ENCODE measurements at regions not wholly inside any gene's neighbourhood (a gene's known extent, or its start where the extent isn't known, plus 50 kb on each side); places are given as distances from the start of the nearest gene placed in this dataset.

DNA sequence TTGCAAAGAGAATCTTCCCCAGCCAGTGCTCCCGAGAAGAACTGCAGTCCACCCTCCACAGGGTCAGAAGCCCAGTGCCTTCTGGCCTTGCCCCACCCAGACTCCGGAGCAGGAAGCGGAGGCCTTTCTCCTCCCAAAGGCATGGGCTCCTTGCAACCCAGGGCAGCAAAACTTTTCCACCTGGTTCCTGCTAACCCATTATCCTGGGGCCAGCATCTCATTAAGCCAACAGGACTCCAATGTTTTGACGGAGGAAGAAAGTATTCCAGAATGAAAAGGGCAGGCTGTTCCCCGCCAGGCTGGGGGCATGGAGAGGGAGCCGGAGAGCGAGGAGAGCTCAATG lies 88.1 kb downstream of the RTL6 start:
- TF ChIP-seq, protein P1, sequence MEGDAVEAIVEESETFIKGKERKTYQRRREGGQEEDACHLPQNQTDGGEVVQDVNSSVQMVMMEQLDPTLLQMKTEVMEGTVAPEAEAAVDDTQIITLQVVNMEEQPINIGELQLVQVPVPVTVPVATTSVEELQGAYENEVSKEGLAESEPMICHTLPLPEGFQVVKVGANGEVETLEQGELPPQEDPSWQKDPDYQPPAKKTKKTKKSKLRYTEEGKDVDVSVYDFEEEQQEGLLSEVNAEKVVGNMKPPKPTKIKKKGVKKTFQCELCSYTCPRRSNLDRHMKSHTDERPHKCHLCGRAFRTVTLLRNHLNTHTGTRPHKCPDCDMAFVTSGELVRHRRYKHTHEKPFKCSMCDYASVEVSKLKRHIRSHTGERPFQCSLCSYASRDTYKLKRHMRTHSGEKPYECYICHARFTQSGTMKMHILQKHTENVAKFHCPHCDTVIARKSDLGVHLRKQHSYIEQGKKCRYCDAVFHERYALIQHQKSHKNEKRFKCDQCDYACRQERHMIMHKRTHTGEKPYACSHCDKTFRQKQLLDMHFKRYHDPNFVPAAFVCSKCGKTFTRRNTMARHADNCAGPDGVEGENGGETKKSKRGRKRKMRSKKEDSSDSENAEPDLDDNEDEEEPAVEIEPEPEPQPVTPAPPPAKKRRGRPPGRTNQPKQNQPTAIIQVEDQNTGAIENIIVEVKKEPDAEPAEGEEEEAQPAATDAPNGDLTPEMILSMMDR (tag by site-specific recombination; IDR thresholded peaks at IDR 0.05), result no peak
- no peak for TF ChIP-seq ZNF211 (tag by site-specific recombination; IDR thresholded peaks at IDR 0.05; ENCODE audit: low read depth)
- no peak for TF ChIP-seq RBAK (tag by site-specific recombination; IDR thresholded peaks at IDR 0.05)
- TF ChIP-seq, protein P2, sequence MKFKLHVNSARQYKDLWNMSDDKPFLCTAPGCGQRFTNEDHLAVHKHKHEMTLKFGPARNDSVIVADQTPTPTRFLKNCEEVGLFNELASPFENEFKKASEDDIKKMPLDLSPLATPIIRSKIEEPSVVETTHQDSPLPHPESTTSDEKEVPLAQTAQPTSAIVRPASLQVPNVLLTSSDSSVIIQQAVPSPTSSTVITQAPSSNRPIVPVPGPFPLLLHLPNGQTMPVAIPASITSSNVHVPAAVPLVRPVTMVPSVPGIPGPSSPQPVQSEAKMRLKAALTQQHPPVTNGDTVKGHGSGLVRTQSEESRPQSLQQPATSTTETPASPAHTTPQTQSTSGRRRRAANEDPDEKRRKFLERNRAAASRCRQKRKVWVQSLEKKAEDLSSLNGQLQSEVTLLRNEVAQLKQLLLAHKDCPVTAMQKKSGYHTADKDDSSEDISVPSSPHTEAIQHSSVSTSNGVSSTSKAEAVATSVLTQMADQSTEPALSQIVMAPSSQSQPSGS (tag by site-specific recombination; IDR thresholded peaks at IDR 0.05; ENCODE audit: low read depth), result no peak
- TF ChIP-seq ZNF501 (tag by site-specific recombination; IDR thresholded peaks at IDR 0.05), result no peak
- no peak for TF ChIP-seq ZNF324 (tag by site-specific recombination; IDR thresholded peaks at IDR 0.05)
- no peak for TF ChIP-seq ZNF274 (IDR thresholded peaks at IDR 0.05; ENCODE audit: low read length)
- no peak for TF ChIP-seq ZNF274 (tag by site-specific recombination; IDR thresholded peaks at IDR 0.05; ENCODE audit: borderline replicate concordance)
- no peak for TF ChIP-seq KLF7 (tag by site-specific recombination; IDR thresholded peaks at IDR 0.05; ENCODE audit: borderline replicate concordance)
- TF ChIP-seq ZNF140 (tag by site-specific recombination; IDR thresholded peaks at IDR 0.05), result no peak
- no peak for TF ChIP-seq BCL11A (tag by site-specific recombination; IDR thresholded peaks at IDR 0.05; ENCODE audit: low read depth)
- TF ChIP-seq ZBTB7A (tag by site-specific recombination; IDR thresholded peaks at IDR 0.05; ENCODE audit: low read depth), result no peak
- no peak for TF ChIP-seq KLF8 (tag by site-specific recombination; IDR thresholded peaks at IDR 0.05)
